Smooth muscle cell of the brain vasculature (primary cell): ENCODE measurements at regions not wholly inside any gene's neighbourhood (a gene's known extent, or its start where the extent isn't known, plus 50 kb on each side); places are given as distances from the start of the nearest gene placed in this dataset.
"Not testable (repeated sequence)": the region's sequence is repeated elsewhere in the genome, so short reads cannot be mapped to it uniquely, and the experiment has no call there.

ENCODE experiments used
- DNase-seq: peaks from one replicate; pipeline ENCODE4 v3.0.0-alpha.2; 2012; ENCODE audit warnings: low read depth, low spot score

- not testable (repeated sequence) for DNase-seq
Observed at GRCh38 chr21:5103880-5104561, 5417.4 kb upstream of the TPTE start.

- DNase-seq: not testable (repeated sequence)
Observed at GRCh38 chr21:5104562-5104928, 5416.8 kb upstream of the TPTE start.

- DNase-seq: not testable (repeated sequence)
Observed at GRCh38 chr21:5105939-5106708, 5415.3 kb upstream of the TPTE start.

- not testable (repeated sequence) for DNase-seq
Observed at GRCh38 chr21:5106767-5107464, 5414.5 kb upstream of the TPTE start.

- not testable (repeated sequence) for DNase-seq
Observed at GRCh38 chr21:5107637-5108036, 5413.7 kb upstream of the TPTE start.

GRCh38 chr21:5108048-5108775 lies 5413.2 kb upstream of the TPTE start:
- DNase-seq: not testable (repeated sequence)

GRCh38 chr21:5111197-5111596 lies 5410.2 kb upstream of the TPTE start:
- not testable (repeated sequence) for DNase-seq

GRCh38 chr21:5113092-5113491 lies 5408.3 kb upstream of the TPTE start:
- not testable (repeated sequence) for DNase-seq

- DNase-seq: not testable (repeated sequence)
Observed at GRCh38 chr21:5114468-5114867, 5406.9 kb upstream of the TPTE start.

- DNase-seq: not testable (repeated sequence)
Observed at GRCh38 chr21:5114893-5115645, 5406.3 kb upstream of the TPTE start.

GRCh38 chr21:5115646-5116343 lies 5405.6 kb upstream of the TPTE start:
- DNase-seq: not testable (repeated sequence)

- not testable (repeated sequence) for DNase-seq
Observed at GRCh38 chr21:5116344-5117123, 5404.8 kb upstream of the TPTE start.

GRCh38 chr21:5117135-5117534 lies 5404.2 kb upstream of the TPTE start:
- not testable (repeated sequence) for DNase-seq

- DNase-seq: not testable (repeated sequence)
Observed at GRCh38 chr21:5117666-5118295, 5403.6 kb upstream of the TPTE start.

- DNase-seq: not testable (repeated sequence)
Observed at GRCh38 chr21:5118296-5118679, 5403.1 kb upstream of the TPTE start.

GRCh38 chr21:5119179-5119578 lies 5402.2 kb upstream of the TPTE start:
- DNase-seq: not testable (repeated sequence)

- not testable (repeated sequence) for DNase-seq
Observed at GRCh38 chr21:5121399-5121798, 5400.0 kb upstream of the TPTE start.

GRCh38 chr21:5121849-5122248 lies 5399.5 kb upstream of the TPTE start:
- not testable (repeated sequence) for DNase-seq

- not testable (repeated sequence) for DNase-seq
Observed at GRCh38 chr21:5123655-5124054, 5397.7 kb upstream of the TPTE start.
